GM23248 (cell line): ENCODE measurements at regions not wholly inside any gene's neighbourhood (a gene's known extent, or its start where the extent isn't known, plus 50 kb on each side); places are given as distances from the start of the nearest gene placed in this dataset.

Source experiments
- DNase-seq: peaks from one replicate; pipeline ENCODE4 v3.0.0-alpha.2; 2015
- H2AFZ ChIP-seq: fragments of 200-600 bp; sonication (generic); 2 replicates; pipeline ENCODE4 v1.6.1; 2016; ENCODE audit warnings: antibody characterized with exemption
- H3F3A ChIP-seq: fragments of 200-600 bp; sonication (generic); 2 replicates; pipeline ENCODE4 v1.6.1; 2016; ENCODE audit warnings: mild to moderate bottlenecking, antibody characterized with exemption, mixed run types; ENCODE audit not compliant: insufficient read depth
- H3K27ac ChIP-seq: fragments of 200-600 bp; sonication (generic); 2 replicates; pipeline ENCODE4 v1.5.1; 2016; ENCODE audit warnings: mild to moderate bottlenecking
- H3K27me3 ChIP-seq: fragments of 200-600 bp; sonication (generic); replicated peaks from 2 replicates; pipeline ENCODE4 v1.6.1; 2016; ENCODE audit warnings: mild to moderate bottlenecking; ENCODE audit not compliant: insufficient read depth
- H3K36me3 ChIP-seq: fragments of 200-600 bp; sonication (generic); 2 replicates; pipeline ENCODE4 v1.6.1; 2016; ENCODE audit warnings: low read depth, mild to moderate bottlenecking
- H3K4me1 ChIP-seq: fragments of 200-600 bp; sonication (generic); 2 replicates; pipeline ENCODE4 v1.6.1; 2016; ENCODE audit warnings: mild to moderate bottlenecking; ENCODE audit not compliant: insufficient read depth
- H3K4me2 ChIP-seq: fragments of 200-600 bp; sonication (generic); one replicate; pipeline ENCODE4 v1.6.1; 2016; ENCODE audit warnings: mild to moderate bottlenecking; ENCODE audit not compliant: unreplicated experiment
- H3K4me3 ChIP-seq: fragments of 200-600 bp; sonication (generic); 2 replicates; pipeline ENCODE4 v1.5.1; 2016; ENCODE audit warnings: mild to moderate bottlenecking
- H3K79me2 ChIP-seq: fragments of 200-600 bp; sonication (generic); 2 replicates; pipeline ENCODE4 v1.6.1; 2016; ENCODE audit warnings: mild to moderate bottlenecking; ENCODE audit not compliant: insufficient read depth
- H3K9ac ChIP-seq: fragments of 200-600 bp; sonication (generic); 2 replicates; pipeline ENCODE4 v1.6.1; 2016; ENCODE audit warnings: mild to moderate bottlenecking
- H3K9me2 ChIP-seq: fragments of 200-600 bp; sonication (generic); 2 replicates; pipeline ENCODE4 v1.6.1; 2016; ENCODE audit warnings: mixed run types, mild to moderate bottlenecking, moderate library complexity; ENCODE audit not compliant: insufficient read depth
- H3K9me3 ChIP-seq: fragments of 200-600 bp; sonication (generic); one replicate; pipeline ENCODE4 v1.6.1; 2017; ENCODE audit warnings: low read depth
- H4K20me1 ChIP-seq: fragments of 200-600 bp; sonication (generic); 2 replicates; pipeline ENCODE4 v1.6.0; 2016; ENCODE audit not compliant: insufficient read depth
- EZH2 ChIP-seq: fragments of 200-600 bp; sonication (generic); IDR thresholded peaks from 2 replicates; pipeline ENCODE4 v1.6.1; 2018; ENCODE audit warnings: antibody characterized with exemption, mild to moderate bottlenecking; ENCODE audit not compliant: insufficient read depth, poor library complexity, severe bottlenecking
- EZH2phosphoT487 ChIP-seq: fragments of 200-600 bp; sonication (generic); IDR thresholded peaks from 2 replicates; pipeline ENCODE4 v1.6.1; 2018; ENCODE audit warnings: antibody characterized with exemption, moderate library complexity, mild to moderate bottlenecking, low read depth; ENCODE audit not compliant: insufficient read depth
- WGBS, 2 experiments: methylation state at CpG; one replicate each; pipeline ENCODE4 v1.1.6; 2015 to 2017; ENCODE audit warnings: low lambda C conversion rate in 2 of 2, low coverage in 1 of 2; ENCODE audit errors: missing lambda C conversion rate in 2 of 2; 5-methylcytosine and 5-hydroxymethylcytosine counted together
- in situ Hi-C: fragments of 300-500 bp; cut with MboI; formaldehyde crosslinking; loops from 2 replicates; pipeline ENCODE4 v1.15.0; 2020

DNA sequence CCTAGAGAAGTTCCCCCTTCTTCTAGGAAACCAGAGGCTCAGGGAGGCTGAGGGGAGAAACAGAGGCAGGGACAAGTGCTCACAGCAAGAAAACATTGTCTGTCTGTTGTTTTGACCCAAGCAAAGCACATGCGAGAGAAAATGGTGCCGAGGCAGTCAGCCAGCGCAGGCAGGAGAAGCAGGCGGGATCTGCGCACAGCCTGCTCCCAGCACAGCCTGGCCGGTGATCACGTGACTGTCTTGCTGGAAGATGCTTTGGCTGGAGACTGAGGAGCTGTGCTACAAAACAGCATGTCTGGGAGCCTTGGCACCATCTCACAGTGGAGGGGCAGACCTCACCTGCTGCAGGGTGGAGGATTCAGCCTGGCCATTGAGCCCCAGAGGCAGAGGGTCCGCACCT is 93.7 kb upstream of the MYCN start:
- TF ChIP-seq EZH2, result no peak
- TF ChIP-seq EZH2phosphoT487, result no peak
- Histone ChIP-seq H4K20me1 (no peaks in the 10 kb centered on the region), H3K9me3 (no peaks in the 10 kb centered on the region), H3K36me3 (no peaks in the 10 kb centered on the region), H3K4me3 (no peak overlapping the region), H3K9me2 (no peaks in the 10 kb centered on the region), H3K79me2 (no peaks in the 10 kb centered on the region), H3K27ac (no peak overlapping the region), H3K9ac (no peak overlapping the region), H3K27me3 (no peaks in the 10 kb centered on the region), H2AFZ (no peak overlapping the region), H3K4me2 (no peak overlapping the region), H3F3A (no peaks in the 10 kb centered on the region), H3K4me1 (no peaks in the 10 kb centered on the region)
- 69 to 73% methylated on average over 8 of the region's 8 CpGs for WGBS, 2 experiments
- DNase-seq, result no peak
- in situ Hi-C loops, result no loop called here

DNA sequence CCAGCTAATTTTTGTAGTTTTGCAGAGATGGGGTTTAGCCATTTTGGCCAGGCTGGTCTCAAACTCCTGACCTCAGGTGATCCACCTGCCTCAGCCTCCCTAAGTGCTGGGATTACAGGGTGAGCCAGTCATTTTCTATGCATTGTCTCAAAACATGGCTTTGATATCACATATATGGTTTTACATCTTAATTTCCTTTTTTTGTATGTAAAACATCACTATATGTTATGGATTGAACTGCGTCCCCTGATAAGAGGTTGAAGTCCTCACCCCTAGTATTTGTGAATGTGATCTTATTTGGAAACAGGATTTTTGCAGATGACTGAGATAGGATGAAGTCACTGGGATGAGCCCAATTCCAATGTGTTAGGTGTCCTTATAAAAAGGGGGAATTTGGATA is 89.8 kb upstream of the MYCN start:
- no peaks in the 10 kb centered on the region for H3K36me3 ChIP-seq
- no peak for TF ChIP-seq EZH2
- no peak for TF ChIP-seq EZH2phosphoT487
- 59 to 69% methylated on average over 1 of the region's 1 CpG for WGBS, 2 experiments

GRCh38 chr2:15851076-15851693 is 89.2 kb upstream of the MYCN start:
- 42% methylated on average over 10 of the region's 10 CpGs for WGBS, 2 experiments
- no peak for TF ChIP-seq EZH2
- TF ChIP-seq EZH2phosphoT487, result no peak

More for the DNA sequence above, 89.8 kb upstream of the MYCN start:
- no peaks in the 10 kb centered on the region for H3K79me2 ChIP-seq
- in situ Hi-C loops, result no loop called here
- no peaks in the 10 kb centered on the region for H3K27me3 ChIP-seq
- DNase-seq, result no peak
- no peak overlapping the region for H3K4me2 ChIP-seq
- H3K4me1 ChIP-seq, result no peaks in the 10 kb centered on the region
- H3K9me2 ChIP-seq, result no peaks in the 10 kb centered on the region
- H3K9me3 ChIP-seq, result no peaks in the 10 kb centered on the region
- H3F3A ChIP-seq, result no peaks in the 10 kb centered on the region
- no peak overlapping the region for H3K4me3 ChIP-seq
- H2AFZ ChIP-seq, result no peak overlapping the region
- no peak overlapping the region for H3K9ac ChIP-seq
- H3K27ac ChIP-seq, result no peak overlapping the region
- H4K20me1 ChIP-seq, result no peaks in the 10 kb centered on the region

DNA sequence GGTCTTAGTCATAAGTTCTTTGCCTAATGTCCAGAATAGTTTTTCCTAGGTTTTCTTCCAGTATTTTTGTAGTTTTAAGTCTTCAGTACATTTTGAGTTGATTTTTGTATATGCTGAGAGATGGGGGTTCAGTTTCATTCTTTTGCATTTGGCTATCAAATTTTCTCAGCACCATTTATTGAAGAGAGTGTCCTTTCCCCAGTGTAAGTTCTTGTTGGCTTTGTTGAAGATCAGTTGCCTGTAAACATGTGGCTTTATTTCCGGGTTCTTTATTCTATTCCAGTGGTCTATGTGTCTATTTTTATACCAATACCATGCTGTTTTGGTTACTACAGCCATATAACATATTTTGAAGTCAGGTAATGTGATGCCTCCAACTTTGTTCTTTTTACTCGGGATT is 87.5 kb upstream of the MYCN start:
- DNase-seq, result no peak
- H3K4me3 ChIP-seq, result no peak overlapping the region
- no peaks in the 10 kb centered on the region for H3K9me2 ChIP-seq
- H3K27me3 ChIP-seq, result no peaks in the 10 kb centered on the region
- in situ Hi-C loops, result no loop called here
- no peaks in the 10 kb centered on the region for H3K9me3 ChIP-seq
- no peak overlapping the region for H3K27ac ChIP-seq
- no peak for TF ChIP-seq EZH2
- no peak for TF ChIP-seq EZH2phosphoT487
- H3F3A ChIP-seq, result no peaks in the 10 kb centered on the region
- H3K4me1 ChIP-seq, result no peaks in the 10 kb centered on the region
- H3K9ac ChIP-seq, result no peak overlapping the region
- H3K4me2 ChIP-seq, result no peak overlapping the region
- no peak overlapping the region for H2AFZ ChIP-seq
- 16 to 18% methylated on average over 2 of the region's 2 CpGs for WGBS, 2 experiments
- H3K36me3 ChIP-seq, result no peaks in the 10 kb centered on the region
- no peaks in the 10 kb centered on the region for H3K79me2 ChIP-seq
- no peaks in the 10 kb centered on the region for H4K20me1 ChIP-seq

More at GRCh38 chr2:15851076-15851693, 89.2 kb upstream of the MYCN start:
- no peak for DNase-seq
- in situ Hi-C loops, result no loop called here
- Histone ChIP-seq H3K27ac (no peak overlapping the region), H2AFZ (no peak overlapping the region), H3K9me3 (no peaks in the 10 kb centered on the region), H3K4me2 (no peak overlapping the region), H3F3A (no peaks in the 10 kb centered on the region), H3K27me3 (no peaks in the 10 kb centered on the region), H4K20me1 (no peaks in the 10 kb centered on the region), H3K9ac (no peak overlapping the region), H3K79me2 (no peaks in the 10 kb centered on the region), H3K4me3 (no peak overlapping the region), H3K36me3 (no peaks in the 10 kb centered on the region), H3K9me2 (no peaks in the 10 kb centered on the region), H3K4me1 (no peaks in the 10 kb centered on the region)

GRCh38 chr2:15853903-15854302 is 86.4 kb upstream of the MYCN start:
- no peaks in the 10 kb centered on the region for H3K27me3 ChIP-seq
- no peaks in the 10 kb centered on the region for H3K79me2 ChIP-seq
- no peaks in the 10 kb centered on the region for H3K36me3 ChIP-seq
- WGBS, 2 experiments, result 13 to 14% methylated on average over 3 of the region's 3 CpGs
- H4K20me1 ChIP-seq, result no peaks in the 10 kb centered on the region
- DNase-seq, result no peak
- no peaks in the 10 kb centered on the region for H3K9me3 ChIP-seq
- H3K9ac ChIP-seq, result no peak overlapping the region
- H2AFZ ChIP-seq, result no peak overlapping the region
- TF ChIP-seq EZH2, result no peak
- no peak for TF ChIP-seq EZH2phosphoT487
- in situ Hi-C loops, result no loop called here
- H3K4me1 ChIP-seq, result no peaks in the 10 kb centered on the region
- H3K4me3 ChIP-seq, result no peak overlapping the region
- H3F3A ChIP-seq, result no peaks in the 10 kb centered on the region
- no peaks in the 10 kb centered on the region for H3K9me2 ChIP-seq
- H3K27ac ChIP-seq, result no peak overlapping the region
- no peak overlapping the region for H3K4me2 ChIP-seq
